A673 (cell line): ENCODE measurements at regions not wholly inside any gene's neighbourhood (a gene's known extent, or its start where the extent isn't known, plus 50 kb on each side); places are given as distances from the start of the nearest gene placed in this dataset.

Experiments used
- BruUV-seq: library from RNA; stranded (reverse); fragments of 400-500 nt; replicated peaks from 2 replicates; lab custom pipeline; 2021; lab: Mats Ljungman, UMichigan
- CTCF ChIA-PET: fragments of 300-600 bp; sonication (Branson Sonifier 250); formaldehyde crosslinking; loops from one replicate; lab custom pipeline; 2022; ENCODE audit warnings: antibody characterized with exemption; lab: Charles Lee
- POLR2A ChIA-PET: fragments of 300-600 bp; sonication (Branson Sonifier 250); formaldehyde crosslinking; loops from one replicate; lab custom pipeline; 2022; ENCODE audit warnings: antibody characterized with exemption; ENCODE audit not compliant: low non-redundant PET; lab: Charles Lee
- DNase-seq: peaks from one replicate; pipeline ENCODE4 v3.0.0-alpha.2; 2015; ENCODE audit warnings: low spot score
- H3K27ac ChIP-seq: fragments of 200-600 bp; sonication (generic); 2 replicates; pipeline ENCODE4 v1.5.1; 2016; ENCODE audit warnings: mixed run types, low read depth, mild to moderate bottlenecking, mixed read lengths, antibody characterized with exemption, low read length; ENCODE audit not compliant: poor library complexity, severe bottlenecking
- H3K27me3 ChIP-seq: fragments of 200-600 bp; sonication (generic); replicated peaks from 2 replicates; pipeline ENCODE4 v1.6.1; 2017; ENCODE audit warnings: mixed run types, low read depth, mild to moderate bottlenecking, mixed read lengths, antibody characterized with exemption, low read length; ENCODE audit not compliant: insufficient read depth, poor library complexity
- H3K36me3 ChIP-seq: fragments of 200-600 bp; sonication (generic); 2 replicates; pipeline ENCODE4 v1.6.1; 2016; ENCODE audit warnings: mixed run types, mild to moderate bottlenecking, mixed read lengths, antibody characterized with exemption, low read length; ENCODE audit not compliant: insufficient read depth, poor library complexity, severe bottlenecking
- H3K4me1 ChIP-seq: fragments of 200-600 bp; sonication (generic); 2 replicates; pipeline ENCODE4 v1.6.1; 2017; ENCODE audit warnings: mixed run types, mild to moderate bottlenecking, mixed read lengths, antibody characterized with exemption, low read length; ENCODE audit not compliant: insufficient read depth, poor library complexity, severe bottlenecking
- H3K4me3 ChIP-seq: fragments of 200-600 bp; sonication (generic); 2 replicates; pipeline ENCODE4 v1.5.1; 2016; ENCODE audit warnings: low read depth, mixed run types, mild to moderate bottlenecking, mixed read lengths, low read length; ENCODE audit not compliant: poor library complexity, severe bottlenecking
- H3K9me3 ChIP-seq: fragments of 200-600 bp; sonication (generic); 2 replicates; pipeline ENCODE4 v1.6.1; 2016; ENCODE audit warnings: mixed run types, low read depth, mild to moderate bottlenecking, mixed read lengths, antibody characterized with exemption, low read length; ENCODE audit not compliant: poor library complexity, severe bottlenecking
- EZH2 ChIP-seq: fragments of 200-600 bp; sonication (generic); IDR thresholded peaks from 2 replicates; pipeline ENCODE4 v1.6.1; 2017; ENCODE audit warnings: borderline replicate concordance, low read depth, mild to moderate bottlenecking, mixed read lengths, antibody characterized with exemption, low read length; ENCODE audit not compliant: poor library complexity, severe bottlenecking
- intact Hi-C: fragments of 100-400 bp; cut with micrococcal nuclease; formaldehyde crosslinking; loops from one replicate; pipeline ENCODE4 v1.10.0; 2022; ENCODE audit not compliant: unreplicated experiment
- TF ChIP-seq, protein P1 (sequence below): fragments of 300-800, 200-600 bp; sonication (generic); conservative IDR thresholded peaks from 2 replicates; pipeline ENCODE4 v1.5.1; 2017; ENCODE audit warnings: low read depth, mild to moderate bottlenecking, antibody characterized with exemption, low read length, moderate library complexity, mixed read lengths

DNA sequence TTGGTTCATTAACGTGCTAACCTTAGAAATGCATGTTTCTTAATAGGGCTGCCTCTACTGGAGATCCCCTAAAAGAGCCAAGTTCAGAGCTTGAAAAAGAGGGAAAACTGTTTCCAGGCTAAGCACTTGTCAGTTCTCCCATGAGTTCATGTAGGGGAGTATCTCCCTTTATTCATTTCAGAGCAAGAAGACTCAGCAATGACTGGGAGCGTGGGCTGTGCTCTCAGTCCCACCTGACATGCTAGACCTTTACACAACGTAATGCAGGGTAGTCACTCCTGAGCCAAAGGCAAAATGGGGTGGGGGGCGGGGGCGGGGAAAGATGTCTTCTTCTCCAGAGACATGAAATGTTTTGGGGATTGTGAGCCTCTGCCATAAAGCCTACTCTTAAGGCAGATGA lies 420.1 kb upstream of the MCTP2 start:
- no TSS peak for BruUV-seq
- no peak for DNase-seq
- ChIA-PET CTCF (no interaction called here), POLR2A (no interaction called here)
- Histone ChIP-seq H3K4me1 (no peaks in the 10 kb centered on the region), H3K4me3 (no peak overlapping the region), H3K9me3 (no peaks in the 10 kb centered on the region), H3K27me3 (no peaks in the 10 kb centered on the region), H3K27ac (no peak overlapping the region), H3K36me3 (no peaks in the 10 kb centered on the region)
- no peak for TF ChIP-seq EZH2
- TF ChIP-seq, protein P1, sequence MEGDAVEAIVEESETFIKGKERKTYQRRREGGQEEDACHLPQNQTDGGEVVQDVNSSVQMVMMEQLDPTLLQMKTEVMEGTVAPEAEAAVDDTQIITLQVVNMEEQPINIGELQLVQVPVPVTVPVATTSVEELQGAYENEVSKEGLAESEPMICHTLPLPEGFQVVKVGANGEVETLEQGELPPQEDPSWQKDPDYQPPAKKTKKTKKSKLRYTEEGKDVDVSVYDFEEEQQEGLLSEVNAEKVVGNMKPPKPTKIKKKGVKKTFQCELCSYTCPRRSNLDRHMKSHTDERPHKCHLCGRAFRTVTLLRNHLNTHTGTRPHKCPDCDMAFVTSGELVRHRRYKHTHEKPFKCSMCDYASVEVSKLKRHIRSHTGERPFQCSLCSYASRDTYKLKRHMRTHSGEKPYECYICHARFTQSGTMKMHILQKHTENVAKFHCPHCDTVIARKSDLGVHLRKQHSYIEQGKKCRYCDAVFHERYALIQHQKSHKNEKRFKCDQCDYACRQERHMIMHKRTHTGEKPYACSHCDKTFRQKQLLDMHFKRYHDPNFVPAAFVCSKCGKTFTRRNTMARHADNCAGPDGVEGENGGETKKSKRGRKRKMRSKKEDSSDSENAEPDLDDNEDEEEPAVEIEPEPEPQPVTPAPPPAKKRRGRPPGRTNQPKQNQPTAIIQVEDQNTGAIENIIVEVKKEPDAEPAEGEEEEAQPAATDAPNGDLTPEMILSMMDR: no peak
- intact Hi-C loops: no loop called here

DNA sequence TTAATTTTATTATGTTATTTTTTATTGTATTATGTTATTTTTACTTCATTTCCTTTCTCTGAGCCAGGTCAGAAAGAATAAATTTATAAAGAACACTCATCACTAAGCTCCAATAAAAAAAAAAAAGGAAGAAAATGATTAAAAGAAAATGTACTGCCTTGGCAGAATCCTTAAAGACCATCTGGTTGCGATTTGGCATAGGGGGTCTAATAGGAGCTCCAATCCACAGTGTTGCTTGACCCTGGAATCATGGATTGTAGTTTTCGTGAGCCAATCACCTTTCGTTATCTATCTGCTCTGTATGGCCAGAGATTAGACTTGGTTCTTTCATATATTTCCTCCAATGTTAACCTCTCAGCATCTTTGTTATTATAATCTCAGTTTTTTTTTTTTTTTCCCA lies 421.8 kb upstream of the MCTP2 start:
- ChIA-PET POLR2A (no interaction called here), CTCF (no interaction called here)
- no peak overlapping the region for H3K4me3 ChIP-seq
- H3K36me3 ChIP-seq: no peaks in the 10 kb centered on the region
- TF ChIP-seq, protein P1: no peak
- TF ChIP-seq EZH2: no peak
- H3K9me3 ChIP-seq: no peaks in the 10 kb centered on the region
- no TSS peak for BruUV-seq
- H3K4me1 ChIP-seq: no peaks in the 10 kb centered on the region
- DNase-seq: no peak
- no peaks in the 10 kb centered on the region for H3K27me3 ChIP-seq
- intact Hi-C loops: no loop called here
- H3K27ac ChIP-seq: no peak overlapping the region

DNA sequence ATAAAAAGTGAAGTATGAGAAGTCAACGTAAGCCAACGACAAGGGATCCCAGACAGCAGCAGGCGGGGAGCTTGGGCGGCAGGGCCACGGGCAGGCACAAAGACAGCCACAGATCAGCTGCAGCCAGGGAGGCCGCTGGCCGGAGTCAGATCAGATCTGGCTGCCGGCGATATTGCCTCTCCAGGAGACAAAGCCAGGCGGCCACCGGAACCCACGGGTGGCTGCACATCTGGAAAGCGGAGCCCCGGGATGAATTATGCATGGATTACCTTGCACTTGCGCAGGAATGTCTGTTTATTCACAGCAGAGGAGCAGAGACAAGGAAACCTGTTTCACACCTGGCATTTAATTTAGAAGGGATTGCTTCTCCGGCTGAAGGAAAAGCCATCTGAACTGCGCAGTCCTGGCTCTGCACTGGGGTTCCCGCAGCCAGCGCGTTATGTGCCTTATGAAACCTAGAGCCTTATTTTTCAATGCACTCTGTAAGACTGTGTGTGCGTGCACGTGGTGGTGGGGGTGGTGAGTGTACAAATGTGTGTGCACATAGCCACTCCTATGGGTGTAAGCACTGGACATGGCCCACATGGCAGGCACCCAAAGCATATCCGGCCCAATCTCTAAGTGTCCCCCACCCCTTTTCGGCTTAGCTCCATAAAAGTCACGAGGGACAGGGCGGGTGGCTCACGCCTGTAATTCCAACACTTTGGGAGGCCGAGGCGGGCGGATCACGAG lies 427.8 kb upstream of the MCTP2 start:
- TF ChIP-seq EZH2: no peak
- TF ChIP-seq, protein P1: no peak
- DNase-seq: no peak
- ChIA-PET POLR2A (no interaction called here), CTCF (no interaction called here)
- Histone ChIP-seq H3K4me1 (no peaks in the 10 kb centered on the region), H3K27ac (no peak overlapping the region), H3K9me3 (no peaks in the 10 kb centered on the region), H3K36me3 (no peaks in the 10 kb centered on the region), H3K4me3 (no peak overlapping the region), H3K27me3 (no peaks in the 10 kb centered on the region)
- intact Hi-C loops: no loop called here
- BruUV-seq: no TSS peak
